ENCODE measurements at regions not wholly inside any gene's neighbourhood (a gene's known extent, or its start where the extent isn't known, plus 50 kb on each side); places are given as distances from the start of the nearest gene placed in this dataset.

GRCh38 chr4:129334136-129334535 lies 238.2 kb downstream of the C4orf33 start:
- TF ChIP-seq ELF4 (IDR thresholded peaks at IDR 0.05) (no peak), SUZ12 (IDR thresholded peaks at IDR 0.05) (no peak), LEF1 (IDR thresholded peaks at IDR 0.05; ENCODE audit: borderline replicate concordance) (no peak), BHLHE40 (IDR thresholded peaks at IDR 0.05; ENCODE audit: borderline replicate concordance) (no peak), TARDBP (IDR thresholded peaks at IDR 0.05) (no peak), SP1 (IDR thresholded peaks at IDR 0.05) (no peak), FOXK2 (IDR thresholded peaks at IDR 0.05) (no peak), L3MBTL2 (conservative IDR thresholded peaks at IDR 0.05) (no peak), FOXM1 (IDR thresholded peaks at IDR 0.05; ENCODE audit: borderline replicate concordance) (no peak), PKNOX1 (IDR thresholded peaks at IDR 0.05) (no peak), ARNT (IDR thresholded peaks at IDR 0.05) (no peak), CTBP1 (IDR thresholded peaks at IDR 0.05; ENCODE audit: borderline replicate concordance) (no peak), ZNF384 (IDR thresholded peaks at IDR 0.05) (no peak)

Measured in HEK293T (cell line).